ENCODE measurements at regions not wholly inside any gene's neighbourhood (a gene's known extent, or its start where the extent isn't known, plus 50 kb on each side); places are given as distances from the start of the nearest gene placed in this dataset.
"Not testable (repeated sequence)": the region's sequence is repeated elsewhere in the genome, so short reads cannot be mapped to it uniquely, and the experiment has no call there.

- DNase-seq, result no peak
These were observed 199.3 kb upstream of the CMC1 start for GRCh38 chr3:28042095-28042635.

GRCh38 chr3:28042707-28043106 is 198.7 kb upstream of the CMC1 start:
- no peak for DNase-seq

- no peak for DNase-seq
These were observed 191.3 kb upstream of the CMC1 start for GRCh38 chr3:28050120-28050519.

DNA sequence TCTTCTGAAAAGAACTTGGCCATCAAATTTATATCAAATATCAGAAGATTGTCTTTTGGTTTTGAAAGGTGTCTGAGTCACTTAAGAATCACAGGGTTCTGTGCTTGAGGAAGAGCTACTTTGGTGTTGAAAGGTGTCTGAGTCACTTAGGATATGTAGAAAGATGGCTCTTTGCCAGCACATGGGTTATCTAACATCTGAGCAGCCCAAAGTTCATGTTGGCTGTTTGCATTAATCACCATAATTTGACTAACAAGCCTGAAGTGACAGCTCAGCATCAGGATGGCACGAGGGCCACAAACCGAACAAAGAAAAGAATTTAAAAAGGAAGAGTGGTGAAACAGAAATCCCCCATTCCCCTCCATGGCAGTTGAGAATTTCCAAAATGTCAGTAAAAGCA is 190.5 kb upstream of the CMC1 start:
- no peak for DNase-seq

DNA sequence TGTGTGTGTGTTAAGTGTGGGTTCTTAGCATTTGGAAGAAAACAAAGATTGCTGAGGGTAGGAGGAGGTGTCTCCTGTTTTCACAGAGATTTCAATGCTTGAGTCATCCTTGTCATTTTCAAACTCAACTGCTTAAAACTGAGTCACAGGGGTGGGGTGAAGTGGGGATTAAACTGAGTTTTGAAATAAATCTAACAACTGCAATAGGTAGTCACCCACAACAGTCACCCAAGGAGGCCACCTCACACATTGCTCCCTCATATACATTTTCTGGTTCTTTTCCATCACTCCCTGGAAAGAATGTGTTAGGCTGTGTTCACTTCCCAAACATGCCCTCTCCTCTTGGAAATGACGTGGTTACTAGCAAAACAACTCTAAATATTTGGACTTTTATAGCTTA is 187.7 kb upstream of the CMC1 start:
- no peak for DNase-seq

DNA sequence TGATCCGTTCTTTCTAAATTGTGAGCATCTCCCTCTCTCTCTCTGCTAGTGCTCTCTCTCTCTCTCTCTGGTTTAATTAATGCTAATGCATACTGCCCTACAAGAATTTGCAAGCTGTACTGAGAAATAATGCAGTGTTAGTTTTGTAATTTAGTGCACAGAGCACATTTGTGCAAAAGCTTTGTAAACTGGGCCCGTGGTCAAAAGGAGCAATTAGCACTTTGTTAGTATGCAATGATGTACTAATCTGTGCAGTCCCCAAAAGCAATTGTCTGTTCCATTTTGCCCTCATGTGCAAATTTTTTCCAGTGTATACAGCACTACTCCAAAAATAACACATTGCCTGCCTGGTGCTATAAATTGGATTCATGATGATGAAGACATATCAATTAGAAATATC is 184.6 kb upstream of the CMC1 start:
- no peak for DNase-seq

GRCh38 chr3:28057539-28057938 is 183.9 kb upstream of the CMC1 start:
- DNase-seq, result no peak

DNA sequence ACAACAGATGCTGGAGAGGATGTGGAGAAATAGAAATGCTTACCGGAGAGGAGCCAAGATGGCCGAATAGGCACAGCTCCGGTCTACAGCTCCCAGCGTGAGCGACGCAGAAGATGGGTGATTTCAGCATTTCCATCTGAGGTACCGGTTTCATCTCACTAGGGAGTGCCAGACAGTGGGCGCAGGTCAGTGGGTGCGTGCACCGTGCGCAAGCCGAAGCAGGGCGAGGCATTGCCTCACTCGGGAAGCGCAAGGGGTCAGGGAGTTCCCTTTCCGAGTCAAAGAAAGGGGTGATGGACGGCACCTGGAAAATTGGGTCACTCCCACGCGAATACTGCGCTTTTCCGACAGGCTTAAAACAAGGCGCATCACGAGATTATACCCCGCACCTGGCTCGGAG is 182.2 kb upstream of the CMC1 start:
- DNase-seq, result not testable (repeated sequence)

- DNase-seq, result no peak
These were observed 175.4 kb upstream of the CMC1 start for GRCh38 chr3:28066020-28066419.

DNA sequence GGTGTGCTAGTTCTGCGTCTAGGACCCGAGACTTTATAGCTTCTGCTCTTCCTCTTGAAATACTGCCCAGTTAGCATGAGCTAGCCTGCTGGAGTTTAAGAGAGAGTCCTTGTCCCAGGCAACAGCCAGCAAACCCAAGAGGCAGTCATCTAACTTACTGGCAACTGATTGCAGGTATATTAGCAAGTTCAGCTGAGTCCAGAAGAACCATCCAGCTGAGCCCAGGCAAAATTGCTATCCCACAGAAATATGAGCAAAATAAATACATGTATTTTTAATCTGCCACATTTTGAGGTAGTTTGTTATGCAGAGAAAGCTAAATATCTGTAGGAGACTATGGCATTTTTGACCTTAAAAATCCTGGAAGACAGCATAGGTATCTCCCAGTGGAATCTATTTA is 174.4 kb upstream of the CMC1 start:
- no peak for DNase-seq

GRCh38 chr3:28068342-28068741 is 173.1 kb upstream of the CMC1 start:
- DNase-seq, result no peak

GRCh38 chr3:28069438-28069837 is 172.0 kb upstream of the CMC1 start:
- DNase-seq, result no peak

DNA sequence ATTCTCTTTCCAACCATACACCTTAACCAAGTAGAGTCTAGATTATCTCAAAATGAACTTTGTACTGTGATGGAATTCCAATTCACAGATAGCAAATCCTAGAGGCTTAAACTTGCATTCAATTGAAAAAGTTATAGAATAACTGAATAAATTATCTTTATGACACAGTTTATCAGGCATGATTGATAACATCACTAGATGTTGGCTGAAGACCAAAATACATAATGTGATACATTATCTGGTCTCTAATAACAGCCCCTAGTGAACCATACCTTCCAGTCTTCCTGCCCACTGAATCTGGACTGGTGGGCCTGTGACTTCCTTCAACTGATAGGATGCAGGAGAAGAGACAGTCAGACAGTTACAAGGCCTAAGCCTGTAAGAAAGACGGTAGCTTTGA is 165.2 kb upstream of the CMC1 start:
- no peak for DNase-seq

DNA sequence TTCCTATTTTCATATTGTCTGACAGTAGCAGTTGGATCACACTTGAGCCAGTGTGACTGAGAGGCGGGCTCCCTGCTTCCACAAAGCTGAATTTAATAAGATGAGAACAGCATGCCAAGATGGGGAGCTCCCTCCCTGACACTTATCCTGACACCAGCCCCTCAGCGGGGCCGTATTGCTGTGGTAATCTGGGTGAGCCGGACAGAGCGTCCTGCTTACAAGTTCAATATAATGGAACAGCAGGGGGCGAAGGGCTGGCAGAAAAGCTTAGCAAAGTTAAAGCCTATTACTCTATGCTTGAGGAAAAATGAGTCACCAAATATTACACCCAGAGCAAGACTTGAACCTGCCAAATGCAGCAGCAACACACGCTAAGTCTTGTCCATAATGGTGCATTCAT is 163.8 kb upstream of the CMC1 start:
- DNase-seq, result peak; percentile 12

DNA sequence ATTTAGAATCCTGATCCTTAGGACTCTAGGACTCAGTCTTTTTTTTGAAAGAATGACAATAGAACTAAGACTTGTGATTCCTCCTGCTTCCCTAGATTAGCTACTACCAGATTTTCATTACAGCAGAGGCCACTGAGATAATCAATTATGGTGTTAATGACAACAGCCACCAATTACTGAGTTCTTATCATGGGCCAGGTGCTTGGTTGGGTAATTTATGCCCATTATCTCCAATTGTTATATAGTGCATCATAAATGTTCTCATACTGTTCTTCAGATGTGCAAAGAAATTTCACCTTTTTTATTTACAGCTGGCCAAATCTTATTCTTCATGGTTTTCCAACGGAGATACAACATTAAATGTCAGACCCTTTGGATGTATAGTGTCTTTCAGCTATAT is 162.9 kb upstream of the CMC1 start:
- no peak for DNase-seq

DNA sequence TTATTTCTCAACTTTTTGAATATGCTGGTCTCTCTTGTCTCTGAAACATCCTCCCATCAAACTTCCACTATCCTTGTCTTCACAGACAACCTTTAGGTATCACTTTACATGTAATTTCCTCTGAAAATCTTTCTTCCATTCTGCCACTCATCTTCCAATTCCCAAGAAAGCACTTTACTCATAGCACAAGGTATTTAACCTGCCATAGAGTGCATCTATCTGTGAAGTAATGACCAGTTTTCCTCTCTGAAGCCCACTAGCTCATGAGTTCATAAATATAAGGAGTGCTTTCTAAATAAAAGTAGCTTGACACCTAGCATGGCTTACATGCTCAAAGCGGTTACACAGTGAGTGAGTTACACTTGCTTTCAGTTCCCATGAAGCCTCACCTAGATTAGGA is 160.7 kb upstream of the CMC1 start:
- no peak for DNase-seq

DNA sequence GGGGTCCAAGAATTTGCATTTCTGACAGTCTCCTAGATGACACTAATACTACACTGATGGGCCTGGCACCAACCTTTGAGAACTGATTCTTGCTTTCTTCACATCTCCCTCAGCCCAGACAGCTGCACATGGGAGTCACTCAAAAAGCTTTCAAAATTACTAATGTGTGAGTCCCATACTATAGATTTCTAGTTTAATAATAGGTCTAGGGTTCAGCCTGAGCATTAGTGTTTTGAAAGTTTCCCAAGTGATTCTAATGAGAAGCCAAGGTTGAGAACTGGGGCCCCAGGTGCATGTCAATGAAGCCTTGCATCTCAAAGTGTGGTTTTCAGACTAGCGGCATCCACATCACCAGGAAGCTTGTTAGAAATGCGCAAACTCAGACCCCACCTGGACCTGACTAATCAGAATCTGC is 159.9 kb upstream of the CMC1 start:
- no peak for DNase-seq

- no peak for DNase-seq
These were observed 153.8 kb upstream of the CMC1 start for GRCh38 chr3:28087591-28087990.

DNA sequence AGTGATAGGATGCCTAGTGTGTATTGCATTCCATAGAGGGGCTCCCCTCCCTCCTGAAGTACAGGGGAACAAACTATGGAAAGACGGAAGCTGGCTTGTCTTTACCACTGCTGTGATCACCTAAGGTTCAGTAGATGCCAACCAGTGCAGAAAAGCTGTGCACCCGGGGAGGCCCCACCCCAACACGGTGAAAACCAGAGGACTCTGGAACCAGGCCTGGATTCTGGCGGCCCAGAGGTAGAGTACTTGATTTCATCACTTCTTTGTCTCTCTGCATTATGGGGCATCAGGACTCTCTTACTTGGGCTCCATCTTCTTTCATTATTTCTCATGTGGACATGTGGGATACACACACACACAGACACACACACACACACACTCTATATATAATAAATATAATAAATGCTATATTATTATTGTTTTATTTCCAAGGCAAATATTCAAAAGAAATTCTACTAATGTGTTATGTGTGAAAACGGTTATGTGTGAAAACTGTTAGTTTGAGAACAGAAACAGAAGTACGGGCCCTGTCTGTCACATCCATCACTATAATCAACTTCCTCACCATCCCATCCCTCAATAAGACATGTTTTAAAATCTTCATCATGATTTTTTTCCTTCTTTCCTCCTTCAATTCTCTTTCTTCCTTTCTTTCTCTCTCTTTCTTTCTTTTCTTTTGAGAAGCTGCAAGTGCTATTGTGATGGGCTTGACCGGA is 152.4 kb upstream of the CMC1 start:
- no peak for DNase-seq

DNA sequence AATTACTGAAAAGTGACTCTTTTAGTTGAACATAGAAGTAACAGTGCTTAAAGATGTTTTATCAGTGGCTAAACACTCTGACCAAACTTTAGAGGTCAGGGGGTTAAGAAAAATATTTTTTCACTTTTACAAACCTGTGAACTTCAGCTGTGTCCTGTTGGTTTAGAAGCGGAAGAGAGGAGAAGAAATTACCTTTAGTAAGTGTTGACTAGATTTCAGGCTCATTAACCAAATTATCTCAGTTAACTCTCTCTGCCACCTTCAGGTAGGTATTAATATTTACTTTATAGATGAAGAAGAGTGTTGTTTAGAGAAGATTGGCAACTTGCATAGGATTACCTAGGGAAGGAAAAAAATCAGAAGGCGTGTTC is 151.9 kb upstream of the CMC1 start:
- DNase-seq, result no peak

DNA sequence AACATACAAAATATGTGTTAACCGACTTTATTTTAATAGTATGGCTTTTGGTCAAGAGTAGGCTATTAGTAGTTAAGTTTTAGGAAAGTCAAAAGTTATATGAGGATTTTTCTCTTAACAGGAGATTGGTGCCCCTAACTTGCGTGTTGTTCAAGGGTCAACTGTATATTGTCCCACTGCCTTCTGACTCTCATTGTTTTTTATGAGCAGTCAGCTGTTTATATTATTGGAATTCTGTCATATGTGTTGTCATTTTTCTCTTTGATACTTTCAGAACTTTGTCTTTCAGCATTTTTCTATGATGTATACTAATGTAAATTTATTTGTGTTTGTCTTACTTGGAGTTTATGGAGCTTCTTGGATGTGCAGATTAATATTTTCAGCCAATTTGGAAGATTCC is 142.1 kb upstream of the CMC1 start:
- DNase-seq, result no peak

DNA sequence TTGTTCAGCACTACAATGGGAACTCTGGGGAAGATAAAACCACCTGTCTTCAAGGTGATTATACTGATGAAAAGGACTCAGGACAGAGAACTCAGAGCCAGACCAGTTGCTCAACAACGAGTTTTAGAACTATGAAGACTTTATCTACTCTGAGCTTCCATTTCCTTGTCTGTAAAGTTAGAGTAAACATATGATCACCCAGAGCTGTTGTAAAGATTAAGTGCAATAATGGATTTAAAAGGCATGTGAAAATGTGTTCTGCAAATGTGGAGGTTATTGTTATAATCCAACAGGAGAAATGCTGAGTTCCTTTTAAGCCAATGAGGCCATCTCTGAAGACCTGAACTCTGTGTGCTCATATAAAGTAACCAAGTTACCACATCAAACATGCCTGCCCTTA is 139.7 kb upstream of the CMC1 start:
- DNase-seq, result no peak

DNA sequence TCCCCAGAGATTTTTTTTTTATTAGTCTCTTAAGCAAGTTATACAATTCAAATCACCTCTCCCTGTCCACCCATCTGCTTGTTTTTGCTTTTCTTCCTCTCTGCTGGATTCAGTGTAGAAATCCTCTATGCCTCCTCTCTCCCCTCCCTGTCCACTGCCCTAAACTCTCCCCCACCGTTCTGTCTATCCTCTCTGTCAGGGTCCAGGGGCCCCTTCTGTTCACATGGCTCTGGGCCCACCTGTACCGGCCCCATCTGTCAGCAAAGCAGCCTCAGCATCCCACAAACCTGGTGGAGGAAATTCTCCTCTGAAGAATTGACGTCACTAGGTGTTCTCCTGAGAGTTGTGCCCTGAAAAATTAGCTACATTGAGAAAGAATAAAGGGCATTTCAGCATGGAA is 137.6 kb upstream of the CMC1 start:
- no peak for DNase-seq

DNA sequence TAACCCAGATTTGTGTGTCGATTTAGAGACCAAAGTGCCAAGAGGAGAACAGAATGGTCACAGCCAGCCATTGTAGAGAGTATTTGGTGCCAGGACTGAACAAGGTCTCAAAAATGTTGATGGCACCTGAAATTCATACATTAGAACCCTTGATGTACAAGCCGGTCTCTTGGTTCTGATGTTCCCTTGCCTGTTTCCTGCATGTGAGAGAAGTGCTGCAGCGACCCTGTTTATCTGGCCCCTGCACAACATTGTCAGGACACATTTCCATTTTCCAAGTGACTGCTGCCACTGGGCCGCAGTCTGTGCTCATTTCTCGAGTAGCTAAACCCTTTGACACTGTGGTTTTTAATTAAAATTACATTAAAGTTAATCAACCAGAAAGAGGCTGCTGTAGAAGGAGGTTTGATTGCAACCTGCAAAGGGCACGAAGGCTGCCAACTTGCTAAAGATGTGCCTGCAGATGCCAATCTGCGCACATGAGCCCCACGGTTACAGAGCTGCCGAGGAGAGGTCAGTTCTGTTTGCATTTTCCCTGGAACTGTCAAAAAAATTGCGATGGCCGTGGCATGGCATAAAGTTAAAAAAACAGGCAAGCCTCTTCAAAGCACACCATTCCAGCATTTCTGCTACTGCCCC is 136.4 kb upstream of the CMC1 start:
- no peak for DNase-seq

- DNase-seq, result no peak
These were observed 131.6 kb upstream of the CMC1 start for GRCh38 chr3:28109829-28110228.
